Bronchial epithelial cell (primary cell): ENCODE measurements at regions not wholly inside any gene's neighbourhood (a gene's known extent, or its start where the extent isn't known, plus 50 kb on each side); places are given as distances from the start of the nearest gene placed in this dataset.
A peak's percentile ranks its signal among the peaks of the same experiment; 100 is the strongest.

Experiments
- DNase-seq: peaks from one replicate; pipeline ENCODE4 v3.0.0-alpha.2; 2010; ENCODE audit warnings: low read depth
- FAIRE-seq: peaks from 2 replicates; lab custom pipeline; 2011; peaks lifted over from hg19 to GRCh38; lab: Jason Lieb, UNC
- H3K27me3 ChIP-seq: 2 replicates; pipeline ENCODE4 v1.5.1; 2011; ENCODE audit warnings: low read length; ENCODE audit not compliant: control insufficient read depth, insufficient read depth
- H3K36me3 ChIP-seq: 2 replicates; pipeline ENCODE4 v1.5.1; 2011; ENCODE audit warnings: low read length; ENCODE audit not compliant: control insufficient read depth, insufficient read depth
- H3K4me3 ChIP-seq: 2 replicates; pipeline ENCODE4 v1.5.1; 2011; ENCODE audit warnings: mild to moderate bottlenecking, low read depth, low read length, control low read depth
- CTCF ChIP-seq: IDR thresholded peaks from 2 replicates; pipeline ENCODE4 v1.5.1; 2011; ENCODE audit warnings: mild to moderate bottlenecking, moderate library complexity, low read length, control low read depth, inconsistent platforms; ENCODE audit not compliant: insufficient read depth, severe bottlenecking

GRCh38 chr4:44806071-44806470 lies 79.7 kb upstream of the GNPDA2 start:
- H3K36me3 ChIP-seq, result no peaks in the 10 kb centered on the region
- no peak for TF ChIP-seq CTCF
- no peaks in the 10 kb centered on the region for H3K27me3 ChIP-seq
- no peak for DNase-seq
- FAIRE-seq, result no peak
- H3K4me3 ChIP-seq, result no peak overlapping the region

DNA sequence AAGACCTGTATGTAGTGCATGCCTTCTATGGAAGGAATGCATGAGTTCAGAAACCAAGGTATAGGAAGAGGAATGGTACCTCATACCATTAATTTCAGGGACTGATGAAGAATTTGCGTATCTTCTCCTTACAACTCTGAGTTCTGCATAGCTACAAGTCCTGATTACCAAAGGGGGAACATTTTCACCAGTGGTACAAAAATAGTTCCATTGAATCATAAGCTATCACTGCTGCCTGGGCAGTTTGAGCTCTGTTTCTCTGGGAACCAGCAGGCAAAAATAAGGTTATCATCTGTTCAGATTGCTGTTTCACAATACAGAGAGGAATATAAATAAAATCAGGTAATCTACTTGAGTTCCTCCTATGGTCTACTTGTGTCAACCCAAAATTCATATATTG lies 77.9 kb upstream of the GNPDA2 start:
- DNase-seq, result no peak
- H3K27me3 ChIP-seq, result no peaks in the 10 kb centered on the region
- no peaks in the 10 kb centered on the region for H3K36me3 ChIP-seq
- TF ChIP-seq CTCF, result no peak
- FAIRE-seq, result no peak
- H3K4me3 ChIP-seq, result no peak overlapping the region

DNA sequence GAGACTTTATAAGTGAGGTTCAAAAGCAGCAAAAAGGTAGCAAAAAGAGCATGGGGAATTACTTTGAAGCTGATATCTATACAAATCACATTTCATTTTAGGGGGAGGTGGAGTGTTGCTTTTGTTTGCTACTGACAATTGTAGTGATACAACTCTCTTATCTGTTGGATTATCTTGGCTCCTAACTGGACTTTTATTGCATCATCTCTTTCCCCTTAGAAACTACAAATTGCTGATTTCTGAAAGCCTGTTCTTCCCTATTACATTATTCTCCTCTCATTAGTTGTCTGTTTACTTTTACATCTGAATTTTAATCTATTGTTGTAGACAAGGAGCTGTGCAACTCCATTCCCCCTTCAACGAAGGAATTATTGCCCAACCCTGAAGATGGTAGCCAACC lies 75.0 kb upstream of the GNPDA2 start:
- no peak for FAIRE-seq

GRCh38 chr4:44791831-44792230 lies 65.5 kb upstream of the GNPDA2 start:
- no peaks in the 10 kb centered on the region for H3K36me3 ChIP-seq
- FAIRE-seq, result no peak
- TF ChIP-seq CTCF, result no peak
- no peaks in the 10 kb centered on the region for H3K27me3 ChIP-seq
- no peak overlapping the region for H3K4me3 ChIP-seq
- DNase-seq, result no peak

More for the DNA sequence above, 75.0 kb upstream of the GNPDA2 start:
- no peak for TF ChIP-seq CTCF
- no peak for DNase-seq
- no peaks in the 10 kb centered on the region for H3K27me3 ChIP-seq
- no peaks in the 10 kb centered on the region for H3K36me3 ChIP-seq
- no peak overlapping the region for H3K4me3 ChIP-seq

DNA sequence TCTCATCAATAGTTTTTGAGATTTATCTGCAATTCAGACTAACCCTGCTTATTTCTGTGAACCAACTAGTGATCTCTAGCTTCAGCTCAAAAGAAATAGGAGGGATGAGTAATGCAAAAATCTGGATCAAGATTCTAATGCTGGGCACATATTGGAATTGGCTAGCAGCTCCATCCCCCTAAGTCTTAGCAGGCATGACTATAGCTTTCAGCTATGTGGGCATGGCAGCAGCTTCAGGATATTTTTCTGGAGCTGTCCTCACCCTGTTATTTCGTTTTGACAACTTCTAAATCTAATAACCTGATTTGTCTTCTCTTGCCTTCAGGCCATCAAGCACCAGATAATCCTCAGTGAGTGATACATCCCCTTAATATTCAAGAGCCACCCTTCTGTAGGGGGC lies 50.8 kb upstream of the GNPDA2 start:
- no peaks in the 10 kb centered on the region for H3K36me3 ChIP-seq
- no peak for TF ChIP-seq CTCF
- H3K27me3 ChIP-seq, result no peaks in the 10 kb centered on the region
- DNase-seq (peak; percentile 8), FAIRE-seq (no peak)
- H3K4me3 ChIP-seq, result no peak overlapping the region
